Mesendoderm (in vitro differentiated cells): ENCODE measurements at regions not wholly inside any gene's neighbourhood (a gene's known extent, or its start where the extent isn't known, plus 50 kb on each side); places are given as distances from the start of the nearest gene placed in this dataset.
"Not testable (repeated sequence)": the region's sequence is repeated elsewhere in the genome, so short reads cannot be mapped to it uniquely, and the experiment has no call there.

ENCODE experiments used
- DNase-seq: peaks from one replicate; pipeline ENCODE4 v3.0.0; 2013
- H2AK5ac ChIP-seq: 2 replicates; pipeline ENCODE4 v1.6.1; 2013; ENCODE audit warnings: low read length, inconsistent platforms
- H2BK120ac ChIP-seq: 2 replicates; pipeline ENCODE4 v1.6.1; 2013; ENCODE audit warnings: low read depth, mild to moderate bottlenecking, low read length, moderate library complexity, mixed read lengths
- H2BK15ac ChIP-seq: replicated peaks from 2 replicates; pipeline ENCODE4 v1.6.1; 2013; ENCODE audit warnings: low read depth, mild to moderate bottlenecking, moderate library complexity
- H2BK5ac ChIP-seq: 2 replicates; pipeline ENCODE4 v1.6.1; 2013; ENCODE audit warnings: low read length, inconsistent platforms
- H3K18ac ChIP-seq: 2 replicates; pipeline ENCODE4 v1.6.1; 2013; ENCODE audit warnings: mild to moderate bottlenecking, low read length, mixed read lengths
- H3K23ac ChIP-seq: one replicate; pipeline ENCODE4 v1.6.1; 2013; ENCODE audit warnings: low read length
- H3K27ac ChIP-seq: 2 replicates; pipeline ENCODE4 v1.5.1; 2013; ENCODE audit warnings: low read depth, mild to moderate bottlenecking, inconsistent platforms, low read length, moderate library complexity
- H3K27me3 ChIP-seq: 2 replicates; pipeline ENCODE4 v1.6.1; 2013; ENCODE audit warnings: low read length, control low read depth, mild to moderate bottlenecking, inconsistent platforms; ENCODE audit not compliant: insufficient read depth, poor library complexity
- H3K36me3 ChIP-seq: 2 replicates; pipeline ENCODE4 v1.6.1; 2013; ENCODE audit warnings: low read length, inconsistent platforms; ENCODE audit not compliant: control insufficient read depth, insufficient read depth
- H3K4ac ChIP-seq: one replicate; pipeline ENCODE4 v1.6.1; 2013; ENCODE audit warnings: low read depth, mild to moderate bottlenecking, low read length, moderate library complexity
- H3K4me1 ChIP-seq: 2 replicates; pipeline ENCODE4 v1.6.1; 2013; ENCODE audit warnings: low read depth, low read length, inconsistent platforms; ENCODE audit not compliant: control insufficient read depth
- H3K4me2 ChIP-seq: 2 replicates; pipeline ENCODE4 v1.6.1; 2013; ENCODE audit warnings: low read length
- H3K4me3 ChIP-seq: 2 replicates; pipeline ENCODE4 v1.5.1; 2013; ENCODE audit warnings: mild to moderate bottlenecking, low read length
- H3K56ac ChIP-seq: one replicate; pipeline ENCODE4 v1.6.1; 2013; ENCODE audit warnings: low read length
- H3K79me1 ChIP-seq: 2 replicates; pipeline ENCODE4 v1.6.1; 2013; ENCODE audit warnings: low read length, inconsistent platforms
- H3K79me2 ChIP-seq: 2 replicates; pipeline ENCODE4 v1.6.1; 2013; ENCODE audit warnings: mild to moderate bottlenecking, low read length; ENCODE audit not compliant: control insufficient read depth, insufficient read depth
- H3K9ac ChIP-seq: 2 replicates; pipeline ENCODE4 v1.6.1; 2013; ENCODE audit warnings: low read length, inconsistent platforms
- H4K5ac ChIP-seq: one replicate; pipeline ENCODE4 v1.6.1; 2013; ENCODE audit warnings: low read length
- H4K8ac ChIP-seq: one replicate; pipeline ENCODE4 v1.6.1; 2013; ENCODE audit warnings: low read depth, mild to moderate bottlenecking, control low read depth, low read length, moderate library complexity
- WGBS: extraction: QIAGEN DNeasy Blood & Tissue Kit; methylation state at CpG from one replicate; pipeline ENCODE4 v1.1.7; 2013; ENCODE audit warnings: low lambda C conversion rate, missing lambda C conversion rate; ENCODE audit not compliant: insufficient coverage; ENCODE audit errors: extremely low coverage; 5-methylcytosine and 5-hydroxymethylcytosine counted together

DNA sequence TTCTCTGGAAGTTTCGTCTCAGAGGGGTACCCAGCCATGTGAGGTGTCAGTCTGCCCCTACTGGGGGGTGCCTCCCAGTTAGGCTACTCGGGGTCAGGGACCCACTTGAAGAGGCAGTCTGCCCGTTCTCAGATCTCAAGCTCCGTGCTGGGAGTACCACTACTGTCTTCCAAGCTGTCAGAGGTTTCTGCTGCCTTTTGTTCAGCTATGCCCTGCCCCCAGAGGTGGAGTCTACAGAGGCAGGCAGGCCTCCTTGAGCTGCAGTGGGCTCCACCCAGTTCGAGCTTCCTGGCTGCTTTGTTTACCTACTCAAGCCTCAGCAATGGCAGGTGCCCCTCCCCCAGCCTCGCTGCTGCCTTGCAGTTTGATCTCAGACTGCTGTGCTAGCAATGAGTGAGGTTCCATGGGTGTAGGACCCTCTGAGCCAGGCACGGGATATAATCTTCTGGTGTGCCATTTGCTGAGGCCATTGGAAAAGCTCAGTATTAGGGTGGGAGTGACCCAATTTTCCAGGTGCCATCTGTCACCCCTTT lies 71.0 kb upstream of the SH3GLB1 start:
- H3K27ac ChIP-seq, H3K56ac ChIP-seq, H3K18ac ChIP-seq, H4K8ac ChIP-seq, DNase-seq, H2AK5ac ChIP-seq, H3K4me2 ChIP-seq, H2BK5ac ChIP-seq, H4K5ac ChIP-seq, H3K36me3 ChIP-seq, H2BK15ac ChIP-seq, H3K79me2 ChIP-seq, H3K23ac ChIP-seq, H3K4me3 ChIP-seq, H3K4me1 ChIP-seq, H3K9ac ChIP-seq, H3K27me3 ChIP-seq, H2BK120ac ChIP-seq, H3K79me1 ChIP-seq, H3K4ac ChIP-seq: not testable (repeated sequence)
- WGBS: no CpG with 5 or more reads among the region's 7 CpGs

DNA sequence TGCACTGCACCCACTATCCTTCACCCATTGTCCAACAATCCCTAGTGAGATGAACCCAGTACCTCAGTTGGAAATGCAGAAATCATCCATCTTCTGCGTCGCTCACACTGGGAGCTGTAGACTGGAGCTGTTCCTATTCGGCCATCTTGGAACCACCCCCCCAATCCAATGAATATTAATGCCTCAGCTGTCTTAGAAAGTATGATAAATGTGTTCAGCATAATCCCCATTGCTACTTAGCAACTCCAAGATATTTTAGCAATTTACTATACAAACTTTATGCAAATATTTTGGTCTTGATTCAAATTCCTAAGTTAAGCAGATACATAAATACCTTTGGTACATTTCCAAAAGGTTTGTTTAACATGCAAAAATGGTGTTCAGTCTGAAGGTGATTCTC lies 70.5 kb upstream of the SH3GLB1 start:
- H2AK5ac ChIP-seq: no peak overlapping the region
- H4K8ac ChIP-seq: no peak overlapping the region
- H3K18ac ChIP-seq: no peak overlapping the region
- no peak for DNase-seq
- H3K4me2 ChIP-seq: no peak overlapping the region
- no peaks in the 10 kb centered on the region for H3K27me3 ChIP-seq
- no peak overlapping the region for H3K4ac ChIP-seq
- no peaks in the 10 kb centered on the region for H3K36me3 ChIP-seq
- H3K9ac ChIP-seq: no peak overlapping the region
- H3K4me1 ChIP-seq: no peaks in the 10 kb centered on the region
- no peak overlapping the region for H3K23ac ChIP-seq
- H3K56ac ChIP-seq: no peak overlapping the region
- H3K4me3 ChIP-seq: no peak overlapping the region
- no peaks in the 10 kb centered on the region for H3K79me1 ChIP-seq
- H3K27ac ChIP-seq: no peak overlapping the region
- no peaks in the 10 kb centered on the region for H3K79me2 ChIP-seq
- H2BK15ac ChIP-seq: no peak overlapping the region
- H2BK120ac ChIP-seq: no peak overlapping the region
- no CpG with 5 or more reads among the region's 3 CpGs for WGBS
- no peak overlapping the region for H2BK5ac ChIP-seq
- no peak overlapping the region for H4K5ac ChIP-seq

DNA sequence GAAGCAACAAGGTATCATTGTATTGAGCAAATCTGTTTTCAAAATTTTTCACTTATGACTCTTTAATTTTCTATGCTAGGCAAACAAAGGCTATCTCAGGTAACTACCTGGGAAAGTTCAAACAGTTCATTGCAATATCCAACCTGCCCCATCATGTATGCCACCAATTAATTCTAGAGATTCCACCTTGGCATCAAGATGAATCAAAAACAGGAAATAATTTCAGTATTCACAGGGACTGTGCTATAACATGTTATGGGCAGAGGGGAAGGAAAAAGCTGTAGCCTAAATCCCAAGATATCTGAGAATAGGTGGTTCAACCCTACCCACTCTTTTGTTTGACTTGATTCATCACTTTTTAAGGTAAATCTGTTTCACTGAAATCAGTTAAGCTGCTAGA lies 67.5 kb upstream of the SH3GLB1 start:
- Histone ChIP-seq H3K56ac (no peak overlapping the region), H3K4me1 (no peaks in the 10 kb centered on the region), H3K27me3 (no peaks in the 10 kb centered on the region), H3K4me3 (no peak overlapping the region), H2AK5ac (no peak overlapping the region), H3K36me3 (no peaks in the 10 kb centered on the region), H2BK15ac (no peak overlapping the region), H2BK5ac (no peak overlapping the region), H4K5ac (no peak overlapping the region), H3K79me2 (no peaks in the 10 kb centered on the region), H2BK120ac (no peak overlapping the region), H3K27ac (no peak overlapping the region), H4K8ac (no peak overlapping the region), H3K23ac (no peak overlapping the region), H3K4ac (no peak overlapping the region), H3K79me1 (no peaks in the 10 kb centered on the region), H3K9ac (no peak overlapping the region), H3K4me2 (no peak overlapping the region), H3K18ac (no peak overlapping the region)
- no peak for DNase-seq

DNA sequence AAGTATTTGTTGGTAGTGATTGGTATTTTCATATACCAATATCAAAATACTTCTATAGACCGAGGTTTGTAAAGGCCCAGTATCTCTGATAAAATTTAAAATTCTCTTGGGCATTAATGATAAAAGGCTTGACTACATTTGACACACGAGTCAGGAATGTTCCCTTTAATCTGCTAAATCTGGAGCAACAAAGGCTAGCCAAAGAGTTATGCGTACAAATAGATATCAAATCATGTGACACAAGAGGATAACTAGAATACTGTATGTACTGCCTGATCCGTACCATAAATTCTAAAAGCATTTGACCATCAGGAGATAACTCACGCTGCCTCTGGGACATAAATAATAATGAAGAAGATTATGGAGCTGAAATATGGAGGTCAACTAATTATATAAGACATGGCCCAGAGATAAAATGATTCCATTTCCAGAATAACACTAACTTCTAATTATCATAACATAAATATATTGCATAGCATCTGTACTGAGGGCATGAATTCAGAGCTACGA lies 64.2 kb upstream of the SH3GLB1 start:
- no peak for DNase-seq
- no peak overlapping the region for H3K27ac ChIP-seq
- no peak overlapping the region for H4K8ac ChIP-seq
- no peak overlapping the region for H3K18ac ChIP-seq
- no peak overlapping the region for H3K9ac ChIP-seq
- H3K23ac ChIP-seq: no peak overlapping the region
- H2AK5ac ChIP-seq: no peak overlapping the region
- no peaks in the 10 kb centered on the region for H3K27me3 ChIP-seq
- no peak overlapping the region for H2BK15ac ChIP-seq
- no peak overlapping the region for H2BK5ac ChIP-seq
- H4K5ac ChIP-seq: no peak overlapping the region
- H2BK120ac ChIP-seq: no peak overlapping the region
- H3K4me2 ChIP-seq: no peak overlapping the region
- no peaks in the 10 kb centered on the region for H3K4me1 ChIP-seq
- H3K56ac ChIP-seq: no peak overlapping the region
- H3K4me3 ChIP-seq: no peak overlapping the region
- no CpG with 5 or more reads among the region's 6 CpGs for WGBS
- H3K36me3 ChIP-seq: no peaks in the 10 kb centered on the region
- H3K79me2 ChIP-seq: no peaks in the 10 kb centered on the region
- no peaks in the 10 kb centered on the region for H3K79me1 ChIP-seq
- H3K4ac ChIP-seq: no peak overlapping the region

DNA sequence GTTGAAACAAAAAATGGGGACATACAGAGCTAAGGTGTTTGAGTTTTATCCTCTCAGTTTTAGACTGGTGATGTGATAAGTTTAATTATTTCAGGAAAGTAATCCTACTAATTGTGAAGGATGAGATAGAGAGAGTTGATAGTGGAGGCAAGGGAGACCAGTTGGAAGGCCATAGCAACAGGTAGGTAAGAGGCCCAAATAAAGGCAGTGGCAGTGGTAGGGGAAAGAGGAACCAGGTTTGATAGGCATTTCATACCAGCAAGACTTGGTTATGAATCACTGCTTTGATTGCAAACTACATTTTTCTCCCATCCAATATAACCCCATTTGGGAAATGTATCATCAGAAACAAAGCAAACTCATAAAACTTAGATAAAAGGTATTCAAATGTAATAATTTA lies 63.1 kb upstream of the SH3GLB1 start:
- DNase-seq: no peak
- Histone ChIP-seq H3K79me2 (no peaks in the 10 kb centered on the region), H4K8ac (no peak overlapping the region), H2BK15ac (no peak overlapping the region), H3K4me3 (no peak overlapping the region), H3K4ac (no peak overlapping the region), H3K79me1 (no peaks in the 10 kb centered on the region), H3K4me1 (no peaks in the 10 kb centered on the region), H3K23ac (no peak overlapping the region), H2BK5ac (no peak overlapping the region), H3K56ac (no peak overlapping the region), H3K18ac (no peak overlapping the region), H3K27me3 (no peaks in the 10 kb centered on the region), H3K4me2 (no peak overlapping the region), H3K36me3 (no peaks in the 10 kb centered on the region), H4K5ac (no peak overlapping the region), H3K9ac (no peak overlapping the region), H3K27ac (no peak overlapping the region), H2AK5ac (no peak overlapping the region), H2BK120ac (no peak overlapping the region)

GRCh38 chr1:86644655-86645054 lies 59.7 kb upstream of the SH3GLB1 start:
- not testable (repeated sequence) for H3K18ac ChIP-seq, H4K5ac ChIP-seq, H2BK120ac ChIP-seq, H3K27me3 ChIP-seq, H3K4me1 ChIP-seq, H3K27ac ChIP-seq, H3K79me2 ChIP-seq, H3K4me2 ChIP-seq, H3K56ac ChIP-seq, H3K9ac ChIP-seq, H3K79me1 ChIP-seq, H3K4ac ChIP-seq, H3K23ac ChIP-seq, H3K36me3 ChIP-seq, H2BK5ac ChIP-seq, H3K4me3 ChIP-seq, H4K8ac ChIP-seq, DNase-seq, H2BK15ac ChIP-seq, H2AK5ac ChIP-seq
- no CpG with 5 or more reads among the region's 5 CpGs for WGBS
